ENCODE measurements at regions not wholly inside any gene's neighbourhood (a gene's known extent, or its start where the extent isn't known, plus 50 kb on each side); places are given as distances from the start of the nearest gene placed in this dataset.

DNA sequence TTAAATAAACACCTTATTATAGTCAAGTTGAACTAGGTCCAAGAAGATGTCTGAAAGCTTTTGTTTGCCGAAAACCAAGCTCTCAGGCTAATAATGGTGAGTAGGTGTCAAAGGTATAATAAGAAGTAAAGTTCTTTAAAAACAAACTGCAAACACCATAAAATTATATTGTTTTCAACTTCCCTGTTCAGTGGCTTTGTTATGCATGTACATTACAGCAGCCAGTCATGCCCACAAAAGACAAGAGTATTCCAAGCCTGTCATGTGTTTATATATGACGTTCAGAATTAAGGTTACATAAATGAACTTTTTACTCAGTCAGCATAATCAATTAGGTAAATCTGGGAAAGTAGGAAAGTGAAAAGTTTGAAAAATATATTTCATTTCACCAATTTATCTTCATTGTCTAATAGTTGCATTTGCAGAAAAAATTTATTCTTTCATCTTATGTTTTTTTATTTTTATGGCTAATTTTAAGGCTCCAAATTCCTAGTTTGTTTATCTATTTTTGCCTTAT lies 928.7 kb upstream of the SOX9 start:
- TF ChIP-seq POLR2AphosphoS5 (IDR thresholded peaks at IDR 0.05; ENCODE audit: borderline replicate concordance, low read depth, low read length) (no peak), EZH2 (IDR thresholded peaks at IDR 0.05) (no peak)
